MM.1S (cell line): ENCODE measurements at regions not wholly inside any gene's neighbourhood (a gene's known extent, or its start where the extent isn't known, plus 50 kb on each side); places are given as distances from the start of the nearest gene placed in this dataset.
"Not testable (repeated sequence)": the region's sequence is repeated elsewhere in the genome, so short reads cannot be mapped to it uniquely, and the experiment has no call there.

ENCODE experiments used
- DNase-seq: peaks from one replicate; pipeline ENCODE4 v3.0.0-alpha.2; 2015
- H2AFZ ChIP-seq: fragments of 300-600 bp; sonication (generic); 2 replicates; pipeline ENCODE4 v1.6.0; 2016; ENCODE audit warnings: antibody characterized with exemption, low read length
- H3F3A ChIP-seq: fragments of 300-600 bp; sonication (generic); 2 replicates; pipeline ENCODE4 v1.6.1; 2016; ENCODE audit warnings: mild to moderate bottlenecking, antibody characterized with exemption, low read length, moderate library complexity, mixed read lengths; ENCODE audit not compliant: insufficient read depth
- H3K27ac ChIP-seq: fragments of 300-600 bp; sonication (generic); 2 replicates; pipeline ENCODE4 v1.5.1; 2016; ENCODE audit warnings: mild to moderate bottlenecking, low read length
- H3K27me3 ChIP-seq: fragments of 300-600 bp; sonication (generic); replicated peaks from 2 replicates; pipeline ENCODE4 v1.6.0; 2016; ENCODE audit warnings: low read length; ENCODE audit not compliant: insufficient read depth
- H3K36me3 ChIP-seq: fragments of 300-600 bp; sonication (generic); replicated peaks from 2 replicates; pipeline ENCODE4 v1.6.1; 2016; ENCODE audit warnings: mild to moderate bottlenecking, low read length, mixed read lengths; ENCODE audit not compliant: insufficient read depth
- H3K4me1 ChIP-seq: fragments of 300-600 bp; sonication (generic); 2 replicates; pipeline ENCODE4 v1.6.1; 2016; ENCODE audit warnings: low read length, mixed read lengths
- H3K4me2 ChIP-seq: fragments of 300-600 bp; sonication (generic); 2 replicates; pipeline ENCODE4 v1.6.0; 2016; ENCODE audit warnings: low read depth, low read length
- H3K4me3 ChIP-seq: fragments of 300-600 bp; sonication (generic); 2 replicates; pipeline ENCODE4 v1.5.1; 2016; ENCODE audit warnings: low read length, mixed read lengths
- H3K79me2 ChIP-seq: fragments of 300-600 bp; sonication (generic); 2 replicates; pipeline ENCODE4 v1.6.1; 2016; ENCODE audit warnings: mixed run types, low read length, mixed read lengths
- H3K9ac ChIP-seq: fragments of 300-600 bp; sonication (generic); 2 replicates; pipeline ENCODE4 v1.6.1; 2016; ENCODE audit warnings: low read length, mixed read lengths
- H3K9me2 ChIP-seq: fragments of 300-600 bp; sonication (generic); replicated peaks from 2 replicates; pipeline ENCODE4 v1.6.1; 2016; ENCODE audit warnings: mild to moderate bottlenecking, low read length, mixed read lengths; ENCODE audit not compliant: insufficient read depth
- H3K9me3 ChIP-seq: fragments of 300-600 bp; sonication (generic); replicated peaks from 2 replicates; pipeline ENCODE4 v1.6.1; 2016; ENCODE audit warnings: mild to moderate bottlenecking, low read length, mixed read lengths; ENCODE audit not compliant: insufficient read depth
- H4K20me1 ChIP-seq: fragments of 300-600 bp; sonication (generic); 2 replicates; pipeline ENCODE4 v1.6.1; 2016; ENCODE audit warnings: mild to moderate bottlenecking, low read length, moderate library complexity, mixed read lengths; ENCODE audit not compliant: insufficient read depth
- EZH2 ChIP-seq: fragments of 300-600 bp; sonication (generic); optimal IDR thresholded peaks from 2 replicates; pipeline ENCODE3; 2017; ENCODE audit warnings: low read depth, mild to moderate bottlenecking, antibody characterized with exemption, low read length, mixed read lengths
- EZH2phosphoT487 ChIP-seq: fragments of 300-600 bp; sonication (generic); IDR thresholded peaks from 2 replicates; pipeline ENCODE4 v1.6.1; 2018; ENCODE audit warnings: antibody characterized with exemption, low read length
- TF ChIP-seq, protein P1 (sequence below): fragments of 300-600 bp; sonication (generic); IDR thresholded peaks from 2 replicates; pipeline ENCODE4 v1.5.1; 2016; ENCODE audit warnings: antibody characterized with exemption, low read length, mixed read lengths

- H3K4me2 ChIP-seq: no peak overlapping the region
- H3K9ac ChIP-seq: no peak overlapping the region
- H3F3A ChIP-seq: no peaks in the 10 kb centered on the region
- H3K36me3 ChIP-seq: no peaks in the 10 kb centered on the region
- no peaks in the 10 kb centered on the region for H4K20me1 ChIP-seq
- peak; percentile 49 for DNase-seq
- TF ChIP-seq EZH2: no peak
- no peak for TF ChIP-seq EZH2phosphoT487
- TF ChIP-seq, protein P1, sequence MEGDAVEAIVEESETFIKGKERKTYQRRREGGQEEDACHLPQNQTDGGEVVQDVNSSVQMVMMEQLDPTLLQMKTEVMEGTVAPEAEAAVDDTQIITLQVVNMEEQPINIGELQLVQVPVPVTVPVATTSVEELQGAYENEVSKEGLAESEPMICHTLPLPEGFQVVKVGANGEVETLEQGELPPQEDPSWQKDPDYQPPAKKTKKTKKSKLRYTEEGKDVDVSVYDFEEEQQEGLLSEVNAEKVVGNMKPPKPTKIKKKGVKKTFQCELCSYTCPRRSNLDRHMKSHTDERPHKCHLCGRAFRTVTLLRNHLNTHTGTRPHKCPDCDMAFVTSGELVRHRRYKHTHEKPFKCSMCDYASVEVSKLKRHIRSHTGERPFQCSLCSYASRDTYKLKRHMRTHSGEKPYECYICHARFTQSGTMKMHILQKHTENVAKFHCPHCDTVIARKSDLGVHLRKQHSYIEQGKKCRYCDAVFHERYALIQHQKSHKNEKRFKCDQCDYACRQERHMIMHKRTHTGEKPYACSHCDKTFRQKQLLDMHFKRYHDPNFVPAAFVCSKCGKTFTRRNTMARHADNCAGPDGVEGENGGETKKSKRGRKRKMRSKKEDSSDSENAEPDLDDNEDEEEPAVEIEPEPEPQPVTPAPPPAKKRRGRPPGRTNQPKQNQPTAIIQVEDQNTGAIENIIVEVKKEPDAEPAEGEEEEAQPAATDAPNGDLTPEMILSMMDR: no peak
- no peak overlapping the region for H3K27ac ChIP-seq
- no peaks in the 10 kb centered on the region for H3K79me2 ChIP-seq
- no peaks in the 10 kb centered on the region for H3K27me3 ChIP-seq
- H3K9me2 ChIP-seq: no peaks in the 10 kb centered on the region
- no peak overlapping the region for H2AFZ ChIP-seq
- H3K4me3 ChIP-seq: no peak overlapping the region
- H3K9me3 ChIP-seq: no peaks in the 10 kb centered on the region
- H3K4me1 ChIP-seq: no peaks in the 10 kb centered on the region
Measured at GRCh38 chr13:105678072-105678471, 857.4 kb downstream of the EFNB2 start.

- H3K27ac ChIP-seq: no peak overlapping the region
- H3K4me2 ChIP-seq: no peak overlapping the region
- H3K79me2 ChIP-seq: no peaks in the 10 kb centered on the region
- no peaks in the 10 kb centered on the region for H4K20me1 ChIP-seq
- no peak overlapping the region for H3K4me3 ChIP-seq
- TF ChIP-seq EZH2phosphoT487 (no peak), EZH2 (no peak)
- TF ChIP-seq, protein P1: no peak
- H3K9me3 ChIP-seq: no peaks in the 10 kb centered on the region
- H3K36me3 ChIP-seq: no peaks in the 10 kb centered on the region
- no peaks in the 10 kb centered on the region for H3K9me2 ChIP-seq
- no peaks in the 10 kb centered on the region for H3F3A ChIP-seq
- H3K27me3 ChIP-seq: no peaks in the 10 kb centered on the region
- H2AFZ ChIP-seq: no peak overlapping the region
- no peak for DNase-seq
- no peak overlapping the region for H3K9ac ChIP-seq
- no peaks in the 10 kb centered on the region for H3K4me1 ChIP-seq
Measured at GRCh38 chr13:105672881-105673280, 862.6 kb downstream of the EFNB2 start.

- not testable (repeated sequence) for DNase-seq, H3K27me3 ChIP-seq, H3F3A ChIP-seq, H3K9ac ChIP-seq, H3K27ac ChIP-seq, H3K4me2 ChIP-seq, H3K79me2 ChIP-seq, H4K20me1 ChIP-seq, H3K9me2 ChIP-seq, H3K4me1 ChIP-seq, H3K4me3 ChIP-seq, H2AFZ ChIP-seq, H3K9me3 ChIP-seq, H3K36me3 ChIP-seq
Measured at GRCh38 chr13:105671131-105671530, 864.3 kb downstream of the EFNB2 start.

DNA sequence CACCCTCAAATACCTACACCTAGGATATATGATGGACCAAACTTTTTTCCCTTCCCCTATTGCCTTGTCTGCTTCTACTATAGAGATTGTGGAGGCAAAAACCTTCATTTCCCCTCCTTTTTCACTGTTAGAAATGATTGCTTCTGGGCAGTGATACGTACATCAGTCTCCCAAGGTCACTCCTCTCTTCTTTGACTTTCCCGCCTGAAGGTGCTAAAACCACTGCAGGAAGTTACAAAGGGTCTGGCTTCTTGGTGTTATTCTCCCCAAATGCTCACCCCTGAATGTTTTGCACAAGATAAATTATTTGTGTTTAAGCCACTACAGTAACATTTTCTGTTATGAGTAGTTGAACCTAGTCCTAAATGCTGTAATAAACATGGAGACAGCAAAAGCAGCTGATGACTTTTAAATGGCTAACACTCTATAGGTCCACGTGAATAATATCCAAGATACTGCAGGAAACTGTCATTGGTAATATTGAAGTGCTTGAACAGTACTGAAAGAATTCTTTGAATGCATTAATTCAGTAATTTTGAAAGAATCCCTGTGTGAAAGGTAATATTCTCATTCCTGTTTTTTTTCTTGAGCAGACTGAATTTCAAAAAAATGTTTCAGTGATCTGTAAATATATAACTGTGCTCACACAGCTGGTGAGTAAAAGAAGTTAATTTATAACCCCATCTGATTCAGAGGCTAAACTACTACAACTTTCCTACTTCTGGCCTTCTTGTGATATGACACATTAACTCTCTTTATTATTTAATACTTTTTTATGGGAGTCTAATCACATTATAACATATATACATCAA is 865.1 kb downstream of the EFNB2 start:
- no peaks in the 10 kb centered on the region for H3K9me3 ChIP-seq
- H3K9me2 ChIP-seq: no peaks in the 10 kb centered on the region
- H3K9ac ChIP-seq: no peak overlapping the region
- TF ChIP-seq, protein P1: no peak
- no peak for TF ChIP-seq EZH2phosphoT487
- no peak for TF ChIP-seq EZH2
- no peak overlapping the region for H3K4me3 ChIP-seq
- no peaks in the 10 kb centered on the region for H3K27me3 ChIP-seq
- no peak overlapping the region for H3K27ac ChIP-seq
- no peak overlapping the region for H2AFZ ChIP-seq
- no peaks in the 10 kb centered on the region for H4K20me1 ChIP-seq
- no peaks in the 10 kb centered on the region for H3F3A ChIP-seq
- DNase-seq: no peak
- H3K4me2 ChIP-seq: no peak overlapping the region
- no peaks in the 10 kb centered on the region for H3K36me3 ChIP-seq
- H3K79me2 ChIP-seq: no peaks in the 10 kb centered on the region
- no peaks in the 10 kb centered on the region for H3K4me1 ChIP-seq
